HepG2 (cell line): ENCODE measurements at regions not wholly inside any gene's neighbourhood (a gene's known extent, or its start where the extent isn't known, plus 50 kb on each side); places are given as distances from the start of the nearest gene placed in this dataset.

Experiments
- BCLAF1 ChIP-seq: fragments of 450-650 bp; IDR thresholded peaks from 2 replicates; pipeline ENCODE4 v1.6.1; 2017; ENCODE audit warnings: mild to moderate bottlenecking
- BRCA1 ChIP-seq: sonication (generic); formaldehyde crosslinking; IDR thresholded peaks from 2 replicates; pipeline ENCODE4 v1.4.0; 2020; ENCODE audit warnings: missing genetic modification reagents
- CTCF ChIP-seq: sonication (generic); formaldehyde crosslinking; IDR thresholded peaks from 2 replicates; pipeline ENCODE4 v1.5.0; 2020; ENCODE audit warnings: mild to moderate bottlenecking, missing genetic modification reagents, moderate library complexity
- KDM5A ChIP-seq: fragments of 200-600 bp; sonication (generic); IDR thresholded peaks from 2 replicates; pipeline ENCODE4 v1.7.0; 2018; ENCODE audit warnings: antibody characterized with exemption, mild to moderate bottlenecking, low read length, borderline replicate concordance
- PHB2 ChIP-seq: fragments of 450-650 bp; IDR thresholded peaks from 2 replicates; pipeline ENCODE4 v1.6.1; 2018; ENCODE audit not compliant: partially characterized antibody
- POLR2AphosphoS2 ChIP-seq: IDR thresholded peaks from 2 replicates; pipeline ENCODE4 v1.6.1; 2011; ENCODE audit warnings: low read depth, low read length, improper control_type of control experiment

DNA sequence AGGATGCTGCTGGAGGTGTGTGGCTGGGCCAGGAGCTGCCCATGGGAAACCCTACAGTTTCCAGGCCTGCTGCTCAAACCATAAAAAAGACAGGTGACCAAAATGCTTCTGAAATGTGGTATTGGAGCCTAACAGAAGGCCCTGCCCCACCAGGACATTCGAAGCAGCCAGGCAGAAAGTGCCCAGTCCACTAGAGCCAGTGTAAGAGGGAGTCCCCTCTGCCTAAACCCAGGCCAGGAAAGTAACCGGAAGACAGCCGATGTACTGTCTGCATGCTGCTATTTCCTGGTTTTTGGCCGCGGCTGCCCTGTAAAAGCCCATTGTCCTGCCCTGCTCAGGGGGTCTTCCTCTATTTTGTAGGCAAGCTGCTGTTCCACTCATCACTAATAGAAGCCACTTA is 150.7 kb upstream of the IRX2 start:
- no peak for TF ChIP-seq POLR2AphosphoS2
- no peak for TF ChIP-seq KDM5A
- TF ChIP-seq BRCA1 (CRISPR knock-in tag) = no peak
- TF ChIP-seq CTCF (CRISPR knock-in tag) = no peak
- TF ChIP-seq PHB2 = no peak
- TF ChIP-seq BCLAF1 = no peak
